WERI-Rb-1 (cell line): ENCODE measurements at regions not wholly inside any gene's neighbourhood (a gene's known extent, or its start where the extent isn't known, plus 50 kb on each side); places are given as distances from the start of the nearest gene placed in this dataset.
"Not testable (repeated sequence)": the region's sequence is repeated elsewhere in the genome, so short reads cannot be mapped to it uniquely, and the experiment has no call there.

Source experiments
- DNase-seq: peaks from one replicate; pipeline ENCODE4 v3.0.0-alpha.2; 2020
- H3K27ac ChIP-seq: fragments of 250-450 bp; sonication (Bioruptor Pico); 2 replicates; pipeline ENCODE4 v1.5.1; 2020; ENCODE audit warnings: mild to moderate bottlenecking, moderate library complexity
- H3K27me3 ChIP-seq: fragments of 250-450 bp; sonication (Bioruptor Pico); 2 replicates; pipeline ENCODE4 v1.5.1; 2021; ENCODE audit warnings: mild to moderate bottlenecking, low read depth, moderate library complexity; ENCODE audit not compliant: insufficient read depth, severe bottlenecking
- H3K36me3 ChIP-seq: fragments of 250-450 bp; sonication (Bioruptor Pico); 2 replicates; pipeline ENCODE4 v1.5.1; 2020; ENCODE audit warnings: mild to moderate bottlenecking, moderate library complexity
- H3K4me3 ChIP-seq: 2 replicates; pipeline ENCODE4 v1.5.1; 2011; ENCODE audit warnings: low read depth, mild to moderate bottlenecking, control low read depth, low read length
- H3K9me3 ChIP-seq: fragments of 250-450 bp; sonication (Bioruptor Pico); 2 replicates; pipeline ENCODE4 v1.5.1; 2021; ENCODE audit warnings: mild to moderate bottlenecking, moderate library complexity; ENCODE audit not compliant: severe bottlenecking
- CTCF ChIP-seq: IDR thresholded peaks from 2 replicates; pipeline ENCODE4 v1.5.1; 2011; ENCODE audit warnings: low read depth, mild to moderate bottlenecking, control low read depth, inconsistent platforms, low read length

GRCh38 chr5:45132972-45133371 lies 324.2 kb downstream of the MRPS30 start:
- no peaks in the 10 kb centered on the region for H3K36me3 ChIP-seq
- H3K27me3 ChIP-seq = no peaks in the 10 kb centered on the region

GRCh38 chr5:45162974-45163373 lies 354.2 kb downstream of the MRPS30 start:
- no peaks in the 10 kb centered on the region for H3K27me3 ChIP-seq
- H3K4me3 ChIP-seq = no peak overlapping the region
- no peaks in the 10 kb centered on the region for H3K9me3 ChIP-seq
- DNase-seq = no peak
- H3K36me3 ChIP-seq = no peaks in the 10 kb centered on the region
- H3K27ac ChIP-seq = no peak overlapping the region
- no peak for TF ChIP-seq CTCF

More at GRCh38 chr5:45132972-45133371, 324.2 kb downstream of the MRPS30 start:
- Histone ChIP-seq H3K9me3 (no peaks in the 10 kb centered on the region), H3K27ac (no peak overlapping the region), H3K4me3 (no peak overlapping the region)
- TF ChIP-seq CTCF = no peak
- DNase-seq = no peak

- DNase-seq = no peak
- TF ChIP-seq CTCF = no peak
Observed at GRCh38 chr5:45171563-45171962, 362.8 kb downstream of the MRPS30 start.

GRCh38 chr5:45172634-45173033 lies 363.9 kb downstream of the MRPS30 start:
- not testable (repeated sequence) for DNase-seq, H3K9me3 ChIP-seq, H3K36me3 ChIP-seq, H3K4me3 ChIP-seq, H3K27me3 ChIP-seq, H3K27ac ChIP-seq

More at GRCh38 chr5:45171563-45171962, 362.8 kb downstream of the MRPS30 start:
- Histone ChIP-seq H3K27ac (no peak overlapping the region), H3K9me3 (no peaks in the 10 kb centered on the region), H3K27me3 (no peaks in the 10 kb centered on the region), H3K4me3 (no peak overlapping the region), H3K36me3 (no peaks in the 10 kb centered on the region)

- TF ChIP-seq CTCF = no peak
- H3K9me3 ChIP-seq = no peaks in the 10 kb centered on the region
- no peaks in the 10 kb centered on the region for H3K27me3 ChIP-seq
- no peak for DNase-seq
- H3K36me3 ChIP-seq = no peaks in the 10 kb centered on the region
- no peak overlapping the region for H3K4me3 ChIP-seq
- no peak overlapping the region for H3K27ac ChIP-seq
Observed at GRCh38 chr5:45179686-45180085, 370.9 kb downstream of the MRPS30 start.

GRCh38 chr5:45189042-45189441 lies 380.3 kb downstream of the MRPS30 start:
- DNase-seq = no peak
- Histone ChIP-seq H3K36me3 (no peaks in the 10 kb centered on the region), H3K27me3 (no peaks in the 10 kb centered on the region), H3K9me3 (no peaks in the 10 kb centered on the region), H3K4me3 (no peak overlapping the region), H3K27ac (no peak overlapping the region)
- no peak for TF ChIP-seq CTCF
